Fibroblast of lung (primary cell): ENCODE measurements at regions not wholly inside any gene's neighbourhood (a gene's known extent, or its start where the extent isn't known, plus 50 kb on each side); places are given as distances from the start of the nearest gene placed in this dataset.

Source experiments
- EZH2 ChIP-seq: IDR thresholded peaks from 2 replicates; pipeline ENCODE4 v1.5.1; 2012; ENCODE audit warnings: low read length, control low read depth, mild to moderate bottlenecking; ENCODE audit errors: missing control alignments
- TF ChIP-seq, protein P1 (sequence below), 2 donors: IDR thresholded peaks in 1 of 2; conservative IDR thresholded peaks in 1 of 2; 1 replicate in 1 of 2; 2 replicates in 1 of 2; pipeline ENCODE4 v1.5.1; 2011 to 2012; ENCODE audit warnings: low read length in 2 of 2, control low read depth in 1 of 2, inconsistent platforms in 1 of 2, low read depth in 1 of 2, mild to moderate bottlenecking in 1 of 2

DNA sequence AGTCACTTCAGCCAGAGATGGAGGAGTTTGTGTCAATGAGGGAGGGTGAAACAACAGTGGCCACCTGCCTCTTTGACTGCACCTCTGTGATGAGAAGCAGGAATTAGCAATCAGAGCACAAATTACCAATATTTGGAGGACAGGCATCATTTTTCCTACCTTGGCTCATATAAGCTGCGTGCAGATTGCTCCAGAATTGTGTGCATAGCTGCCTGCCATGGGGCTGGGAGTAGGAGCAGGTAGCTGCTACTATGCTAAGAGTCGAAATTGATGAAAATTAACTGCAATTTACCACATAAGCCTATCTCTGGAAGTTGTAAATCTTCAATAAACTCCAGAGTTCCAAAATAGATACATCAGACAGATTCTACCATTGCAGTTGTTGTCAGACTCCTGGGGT lies 167.5 kb upstream of the HTR2A start:
- TF ChIP-seq, protein P1, sequence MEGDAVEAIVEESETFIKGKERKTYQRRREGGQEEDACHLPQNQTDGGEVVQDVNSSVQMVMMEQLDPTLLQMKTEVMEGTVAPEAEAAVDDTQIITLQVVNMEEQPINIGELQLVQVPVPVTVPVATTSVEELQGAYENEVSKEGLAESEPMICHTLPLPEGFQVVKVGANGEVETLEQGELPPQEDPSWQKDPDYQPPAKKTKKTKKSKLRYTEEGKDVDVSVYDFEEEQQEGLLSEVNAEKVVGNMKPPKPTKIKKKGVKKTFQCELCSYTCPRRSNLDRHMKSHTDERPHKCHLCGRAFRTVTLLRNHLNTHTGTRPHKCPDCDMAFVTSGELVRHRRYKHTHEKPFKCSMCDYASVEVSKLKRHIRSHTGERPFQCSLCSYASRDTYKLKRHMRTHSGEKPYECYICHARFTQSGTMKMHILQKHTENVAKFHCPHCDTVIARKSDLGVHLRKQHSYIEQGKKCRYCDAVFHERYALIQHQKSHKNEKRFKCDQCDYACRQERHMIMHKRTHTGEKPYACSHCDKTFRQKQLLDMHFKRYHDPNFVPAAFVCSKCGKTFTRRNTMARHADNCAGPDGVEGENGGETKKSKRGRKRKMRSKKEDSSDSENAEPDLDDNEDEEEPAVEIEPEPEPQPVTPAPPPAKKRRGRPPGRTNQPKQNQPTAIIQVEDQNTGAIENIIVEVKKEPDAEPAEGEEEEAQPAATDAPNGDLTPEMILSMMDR (conservative IDR thresholded peaks at IDR 0.05 in 1 of 2, IDR thresholded peaks at IDR 0.05 in 1 of 2; ENCODE audit: low read depth in 1 of 2, low read length in 2 of 2), result no peak
- TF ChIP-seq EZH2, result no peak
